ENCODE measurements at regions not wholly inside any gene's neighbourhood (a gene's known extent, or its start where the extent isn't known, plus 50 kb on each side); places are given as distances from the start of the nearest gene placed in this dataset.

- in situ Hi-C loops (cut with MboI) (no loop called here), intact Hi-C loops (cut with micrococcal nuclease) (no loop called here)
- no peaks in the 10 kb centered on the region for H3K27me3 ChIP-seq (ENCODE audit: control insufficient read depth in 2 of 2, insufficient read depth in 2 of 2, low read length in 2 of 2)
- H4K20me1 ChIP-seq (replicated peaks; ENCODE audit: control insufficient read depth, insufficient read depth, low read length) = no peaks in the 10 kb centered on the region
- ATAC-seq = no peak
- ChIA-PET POLR2A (no interaction called here), CTCF (ENCODE audit: low intra/inter-chr PET ratio) (no interaction called here)
- H3K9me1 ChIP-seq (ENCODE audit: control insufficient read depth, insufficient read depth, low read length) = no peaks in the 10 kb centered on the region
- no peaks in the 10 kb centered on the region for H3K9me3 ChIP-seq (replicated peaks; ENCODE audit: control insufficient read depth, insufficient read depth, low read depth, low read length)
- H3K4me3 ChIP-seq = no peak overlapping the region
- H3K4me1 ChIP-seq (replicated peaks in 1 of 2; ENCODE audit: control insufficient read depth in 2 of 2, insufficient read depth in 2 of 2, low read length in 2 of 2) = no peaks in the 10 kb centered on the region
- H3K27ac ChIP-seq (ENCODE audit: extremely low read depth, low read depth, low read length) = no peak overlapping the region
- 0% methylated on average over 2 of the region's 4 CpGs for WGBS (ENCODE audit: insufficient coverage, low coverage, missing lambda C conversion rate)
- H3K36me3 ChIP-seq (ENCODE audit: control insufficient read depth, insufficient read depth, low read length) = no peaks in the 10 kb centered on the region
- no TSS peak for BruUV-seq (replicated peaks)
- TF ChIP-seq, protein P1, sequence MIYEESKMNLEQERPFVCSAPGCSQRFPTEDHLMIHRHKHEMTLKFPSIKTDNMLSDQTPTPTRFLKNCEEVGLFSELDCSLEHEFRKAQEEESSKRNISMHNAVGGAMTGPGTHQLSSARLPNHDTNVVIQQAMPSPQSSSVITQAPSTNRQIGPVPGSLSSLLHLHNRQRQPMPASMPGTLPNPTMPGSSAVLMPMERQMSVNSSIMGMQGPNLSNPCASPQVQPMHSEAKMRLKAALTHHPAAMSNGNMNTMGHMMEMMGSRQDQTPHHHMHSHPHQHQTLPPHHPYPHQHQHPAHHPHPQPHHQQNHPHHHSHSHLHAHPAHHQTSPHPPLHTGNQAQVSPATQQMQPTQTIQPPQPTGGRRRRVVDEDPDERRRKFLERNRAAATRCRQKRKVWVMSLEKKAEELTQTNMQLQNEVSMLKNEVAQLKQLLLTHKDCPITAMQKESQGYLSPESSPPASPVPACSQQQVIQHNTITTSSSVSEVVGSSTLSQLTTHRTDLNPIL (CRISPR knock-in tag; IDR thresholded peaks at IDR 0.05) = no peak
- TF ChIP-seq PURB (CRISPR knock-in tag; IDR thresholded peaks at IDR 0.05; ENCODE audit: low read depth) (no peak), IRF1 (CRISPR knock-in tag; IDR thresholded peaks at IDR 0.05; ENCODE audit: borderline replicate concordance) (no peak), ZKSCAN8 (CRISPR knock-in tag; IDR thresholded peaks at IDR 0.05) (no peak), TEAD4 (IDR thresholded peaks at IDR 0.05; ENCODE audit: low read length) (no peak), TEAD4 (CRISPR knock-in tag; IDR thresholded peaks at IDR 0.05; ENCODE audit: borderline replicate concordance) (no peak), ZBTB1 (CRISPR knock-in tag; IDR thresholded peaks at IDR 0.05; ENCODE audit: borderline replicate concordance, low read depth) (no peak)
- TF ChIP-seq, protein P2, sequence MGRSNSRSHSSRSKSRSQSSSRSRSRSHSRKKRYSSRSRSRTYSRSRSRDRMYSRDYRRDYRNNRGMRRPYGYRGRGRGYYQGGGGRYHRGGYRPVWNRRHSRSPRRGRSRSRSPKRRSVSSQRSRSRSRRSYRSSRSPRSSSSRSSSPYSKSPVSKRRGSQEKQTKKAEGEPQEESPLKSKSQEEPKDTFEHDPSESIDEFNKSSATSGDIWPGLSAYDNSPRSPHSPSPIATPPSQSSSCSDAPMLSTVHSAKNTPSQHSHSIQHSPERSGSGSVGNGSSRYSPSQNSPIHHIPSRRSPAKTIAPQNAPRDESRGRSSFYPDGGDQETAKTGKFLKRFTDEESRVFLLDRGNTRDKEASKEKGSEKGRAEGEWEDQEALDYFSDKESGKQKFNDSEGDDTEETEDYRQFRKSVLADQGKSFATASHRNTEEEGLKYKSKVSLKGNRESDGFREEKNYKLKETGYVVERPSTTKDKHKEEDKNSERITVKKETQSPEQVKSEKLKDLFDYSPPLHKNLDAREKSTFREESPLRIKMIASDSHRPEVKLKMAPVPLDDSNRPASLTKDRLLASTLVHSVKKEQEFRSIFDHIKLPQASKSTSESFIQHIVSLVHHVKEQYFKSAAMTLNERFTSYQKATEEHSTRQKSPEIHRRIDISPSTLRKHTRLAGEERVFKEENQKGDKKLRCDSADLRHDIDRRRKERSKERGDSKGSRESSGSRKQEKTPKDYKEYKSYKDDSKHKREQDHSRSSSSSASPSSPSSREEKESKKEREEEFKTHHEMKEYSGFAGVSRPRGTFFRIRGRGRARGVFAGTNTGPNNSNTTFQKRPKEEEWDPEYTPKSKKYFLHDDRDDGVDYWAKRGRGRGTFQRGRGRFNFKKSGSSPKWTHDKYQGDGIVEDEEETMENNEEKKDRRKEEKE (IDR thresholded peaks at IDR 0.05; ENCODE audit: borderline replicate concordance in 1 of 2, control insufficient read depth in 1 of 2, low read depth in 2 of 2, low read length in 1 of 2) = no peak
- TF ChIP-seq, protein P3, sequence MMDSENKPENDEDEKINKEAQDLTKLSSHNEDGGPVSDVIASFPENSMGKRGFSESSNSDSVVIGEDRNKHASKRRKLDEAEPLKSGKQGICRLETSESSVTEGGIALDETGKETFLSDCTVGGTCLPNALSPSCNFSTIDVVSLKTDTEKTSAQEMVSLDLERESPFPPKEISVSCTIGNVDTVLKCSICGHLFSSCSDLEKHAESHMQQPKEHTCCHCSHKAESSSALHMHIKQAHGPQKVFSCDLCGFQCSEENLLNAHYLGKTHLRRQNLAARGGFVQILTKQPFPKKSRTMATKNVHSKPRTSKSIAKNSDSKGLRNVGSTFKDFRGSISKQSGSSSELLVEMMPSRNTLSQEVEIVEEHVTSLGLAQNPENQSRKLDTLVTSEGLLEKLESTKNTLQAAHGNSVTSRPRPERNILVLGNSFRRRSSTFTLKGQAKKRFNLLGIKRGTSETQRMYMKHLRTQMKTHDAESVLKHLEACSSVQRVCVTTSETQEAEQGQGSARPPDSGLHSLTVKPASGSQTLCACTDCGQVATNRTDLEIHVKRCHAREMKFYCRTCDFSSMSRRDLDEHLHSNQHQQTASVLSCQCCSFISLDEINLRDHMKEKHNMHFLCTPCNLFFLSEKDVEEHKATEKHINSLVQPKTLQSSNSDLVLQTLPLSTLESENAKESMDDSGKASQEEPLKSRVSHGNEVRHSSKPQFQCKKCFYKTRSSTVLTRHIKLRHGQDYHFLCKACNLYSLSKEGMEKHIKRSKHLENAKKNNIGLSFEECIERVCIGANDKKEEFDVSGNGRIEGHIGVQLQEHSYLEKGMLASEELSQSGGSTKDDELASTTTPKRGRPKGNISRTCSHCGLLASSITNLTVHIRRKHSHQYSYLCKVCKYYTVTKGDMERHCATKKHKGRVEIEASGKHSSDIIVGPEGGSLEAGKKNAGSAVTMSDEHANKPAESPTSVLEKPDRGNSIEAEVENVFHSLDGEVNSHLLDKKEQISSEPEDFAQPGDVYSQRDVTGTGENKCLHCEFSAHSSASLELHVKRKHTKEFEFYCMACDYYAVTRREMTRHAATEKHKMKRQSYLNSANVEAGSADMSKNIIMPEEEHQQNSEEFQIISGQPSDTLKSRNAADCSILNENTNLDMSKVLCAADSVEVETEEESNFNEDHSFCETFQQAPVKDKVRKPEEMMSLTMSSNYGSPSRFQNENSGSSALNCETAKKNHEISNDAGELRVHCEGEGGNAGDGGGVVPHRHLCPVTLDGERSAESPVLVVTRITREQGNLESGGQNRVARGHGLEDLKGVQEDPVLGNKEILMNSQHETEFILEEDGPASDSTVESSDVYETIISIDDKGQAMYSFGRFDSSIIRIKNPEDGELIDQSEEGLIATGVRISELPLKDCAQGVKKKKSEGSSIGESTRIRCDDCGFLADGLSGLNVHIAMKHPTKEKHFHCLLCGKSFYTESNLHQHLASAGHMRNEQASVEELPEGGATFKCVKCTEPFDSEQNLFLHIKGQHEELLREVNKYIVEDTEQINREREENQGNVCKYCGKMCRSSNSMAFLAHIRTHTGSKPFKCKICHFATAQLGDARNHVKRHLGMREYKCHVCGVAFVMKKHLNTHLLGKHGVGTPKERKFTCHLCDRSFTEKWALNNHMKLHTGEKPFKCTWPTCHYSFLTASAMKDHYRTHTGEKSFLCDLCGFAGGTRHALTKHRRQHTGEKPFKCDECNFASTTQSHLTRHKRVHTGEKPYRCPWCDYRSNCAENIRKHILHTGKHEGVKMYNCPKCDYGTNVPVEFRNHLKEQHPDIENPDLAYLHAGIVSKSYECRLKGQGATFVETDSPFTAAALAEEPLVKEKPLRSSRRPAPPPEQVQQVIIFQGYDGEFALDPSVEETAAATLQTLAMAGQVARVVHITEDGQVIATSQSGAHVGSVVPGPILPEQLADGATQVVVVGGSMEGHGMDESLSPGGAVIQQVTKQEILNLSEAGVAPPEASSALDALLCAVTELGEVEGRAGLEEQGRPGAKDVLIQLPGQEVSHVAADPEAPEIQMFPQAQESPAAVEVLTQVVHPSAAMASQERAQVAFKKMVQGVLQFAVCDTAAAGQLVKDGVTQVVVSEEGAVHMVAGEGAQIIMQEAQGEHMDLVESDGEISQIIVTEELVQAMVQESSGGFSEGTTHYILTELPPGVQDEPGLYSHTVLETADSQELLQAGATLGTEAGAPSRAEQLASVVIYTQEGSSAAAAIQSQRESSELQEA (IDR thresholded peaks at IDR 0.05; ENCODE audit: low read depth) = no peak
- H3K4me2 ChIP-seq (ENCODE audit: insufficient read depth, low read length) = no peak overlapping the region
- no peaks in the 10 kb centered on the region for H3K79me2 ChIP-seq (ENCODE audit: control insufficient read depth, insufficient read depth, low read length)
- no peak for FAIRE-seq
- H2AFZ ChIP-seq (ENCODE audit: low read depth, low read length) = no peak overlapping the region
- DNase-seq (ENCODE audit: extremely low read depth in 1 of 4, low spot score in 3 of 4) = no peak
- H3K9ac ChIP-seq (ENCODE audit: insufficient read depth in 1 of 2, low read depth in 2 of 2, low read length in 2 of 2) = no peak overlapping the region
These were observed 222.7 kb downstream of the IKZF2 start for GRCh38 chr2:212928681-212929080.

Measured in K562 (cell line).